ENCODE measurements at regions not wholly inside any gene's neighbourhood (a gene's known extent, or its start where the extent isn't known, plus 50 kb on each side); places are given as distances from the start of the nearest gene placed in this dataset.

GRCh38 chr4:123835831-123836590, 439.4 kb downstream of the SPRY1 start:
- no peak for DNase-seq (ENCODE audit: low read depth)
- ChIA-PET CTCF (interaction anchor here (0.7 to 1.4 kb wide), 3 partner anchors 59 to 153 kb away, joined by 3 to 6 read pairs (median 3); no protein-coding TSS in a partner anchor), POLR2A (interaction anchor here (0.7 kb wide), 1 partner anchor 165 kb away, joined by 3 read pairs; no protein-coding TSS in a partner anchor)
- no peaks in the 10 kb centered on the region for H3K36me3 ChIP-seq (ENCODE audit: control insufficient read depth, insufficient read depth, low read length)
- no peak for TF ChIP-seq CTCF (IDR thresholded peaks at IDR 0.05; ENCODE audit: insufficient read depth, low read depth, low read length)
- H3K27me3 ChIP-seq (ENCODE audit: control insufficient read depth, insufficient read depth, low read length): no peaks in the 10 kb centered on the region
- no peak overlapping the region for H3K4me3 ChIP-seq (ENCODE audit: low read depth, low read length)

DNA sequence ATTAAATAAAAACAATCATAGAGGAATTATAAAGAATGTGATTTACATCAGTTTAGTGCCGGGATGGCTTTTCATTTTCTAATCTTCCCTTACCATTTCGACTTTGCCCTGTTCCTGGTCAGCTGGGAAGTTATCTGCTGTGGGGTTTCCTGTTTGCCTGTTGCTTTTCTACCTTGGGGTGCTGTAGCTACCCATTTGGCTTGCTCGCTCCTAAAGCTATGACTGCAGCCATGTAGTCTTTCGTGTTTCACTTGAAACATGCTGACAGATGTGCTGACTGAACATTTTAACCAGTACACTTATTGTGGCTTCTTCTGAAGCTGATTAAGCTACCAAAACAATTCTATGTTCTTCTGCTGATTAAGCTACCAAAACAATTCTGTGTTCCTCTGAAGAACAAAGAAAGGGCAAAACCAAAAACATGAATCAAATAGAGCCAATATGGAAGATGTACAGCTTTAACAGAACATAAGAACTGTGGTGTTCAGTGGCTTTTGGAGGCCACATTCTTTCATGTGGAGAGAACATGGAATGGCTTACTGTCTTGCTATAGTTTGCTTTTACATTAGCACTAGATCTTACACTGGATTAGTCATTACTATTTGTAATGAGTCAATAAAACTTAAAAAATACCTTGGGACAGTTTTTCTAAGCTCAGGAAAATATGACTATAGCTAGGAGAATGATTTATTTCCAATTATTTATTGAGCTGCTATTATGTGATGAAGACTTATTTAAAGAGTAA, 440.4 kb downstream of the SPRY1 start:
- Histone ChIP-seq H3K27me3 (ENCODE audit: control insufficient read depth, insufficient read depth, low read length) (no peaks in the 10 kb centered on the region), H3K36me3 (ENCODE audit: control insufficient read depth, insufficient read depth, low read length) (no peaks in the 10 kb centered on the region), H3K4me3 (ENCODE audit: low read depth, low read length) (no peak overlapping the region)
- CTCF ChIA-PET: interaction anchor here (0.8 to 1.4 kb wide), 2 partner anchors 60 to 64 kb away, joined by 3 read pairs; no protein-coding TSS in a partner anchor
- no peak for DNase-seq (ENCODE audit: low read depth)
- POLR2A ChIA-PET: no interaction called here
- no peak for TF ChIP-seq CTCF (IDR thresholded peaks at IDR 0.05; ENCODE audit: insufficient read depth, low read depth, low read length)

DNA sequence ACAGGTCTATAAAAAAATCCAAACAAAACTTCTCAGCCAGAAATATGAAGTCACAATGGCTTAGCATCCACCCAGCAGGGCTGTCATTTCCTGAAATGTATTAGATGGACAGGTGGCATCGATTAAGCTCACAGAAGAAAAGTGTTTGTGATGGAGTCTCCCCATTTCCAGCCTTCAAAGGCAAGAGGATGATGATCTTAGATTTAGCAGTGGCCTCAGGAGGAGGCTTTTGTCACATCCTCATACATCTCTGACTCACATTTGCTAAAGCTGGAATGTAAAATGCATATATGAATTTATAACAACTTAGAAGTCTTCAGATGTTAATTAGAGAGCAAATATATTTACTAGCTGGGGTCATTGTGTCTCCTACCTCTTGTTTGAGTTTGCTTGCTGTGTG, 441.9 kb downstream of the SPRY1 start:
- Histone ChIP-seq H3K36me3 (ENCODE audit: control insufficient read depth, insufficient read depth, low read length) (no peaks in the 10 kb centered on the region), H3K4me3 (ENCODE audit: low read depth, low read length) (no peak overlapping the region), H3K27me3 (ENCODE audit: control insufficient read depth, insufficient read depth, low read length) (no peaks in the 10 kb centered on the region)
- DNase-seq (ENCODE audit: low read depth): no peak
- CTCF ChIA-PET: interaction anchor here (1.2 kb wide), 1 partner anchor 34 kb away, joined by 3 read pairs; no protein-coding TSS in a partner anchor
- POLR2A ChIA-PET: no interaction called here
- no peak for TF ChIP-seq CTCF (IDR thresholded peaks at IDR 0.05; ENCODE audit: insufficient read depth, low read depth, low read length)

DNA sequence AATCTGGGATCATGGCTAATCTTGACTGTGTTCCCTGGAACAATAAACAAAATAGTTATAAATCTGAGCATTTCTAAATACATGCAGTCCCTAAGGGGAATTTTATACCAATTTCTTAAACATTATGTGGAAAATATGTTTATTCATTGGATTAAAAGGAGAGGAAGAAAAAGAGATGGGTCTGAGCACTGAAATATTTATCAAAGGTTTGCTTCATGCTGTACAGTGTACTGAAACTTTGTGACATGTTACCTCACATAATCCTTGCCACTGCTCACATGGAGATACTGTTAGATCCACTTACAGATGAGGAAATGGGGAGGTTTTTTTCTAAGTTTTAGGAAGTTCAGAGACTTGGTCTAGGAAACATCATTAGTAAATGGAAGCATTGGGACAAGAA, 443.6 kb downstream of the SPRY1 start:
- no peak for DNase-seq (ENCODE audit: low read depth)
- Histone ChIP-seq H3K36me3 (ENCODE audit: control insufficient read depth, insufficient read depth, low read length) (no peaks in the 10 kb centered on the region), H3K27me3 (ENCODE audit: control insufficient read depth, insufficient read depth, low read length) (no peaks in the 10 kb centered on the region), H3K4me3 (ENCODE audit: low read depth, low read length) (no peak overlapping the region)
- ChIA-PET CTCF (interaction anchor here (0.9 kb wide), 1 partner anchor 91 kb away, joined by 3 read pairs; no protein-coding TSS in a partner anchor), POLR2A (no interaction called here)
- TF ChIP-seq CTCF (IDR thresholded peaks at IDR 0.05; ENCODE audit: insufficient read depth, low read depth, low read length): no peak
